ENCODE measurements at regions not wholly inside any gene's neighbourhood (a gene's known extent, or its start where the extent isn't known, plus 50 kb on each side); places are given as distances from the start of the nearest gene placed in this dataset.

DNA sequence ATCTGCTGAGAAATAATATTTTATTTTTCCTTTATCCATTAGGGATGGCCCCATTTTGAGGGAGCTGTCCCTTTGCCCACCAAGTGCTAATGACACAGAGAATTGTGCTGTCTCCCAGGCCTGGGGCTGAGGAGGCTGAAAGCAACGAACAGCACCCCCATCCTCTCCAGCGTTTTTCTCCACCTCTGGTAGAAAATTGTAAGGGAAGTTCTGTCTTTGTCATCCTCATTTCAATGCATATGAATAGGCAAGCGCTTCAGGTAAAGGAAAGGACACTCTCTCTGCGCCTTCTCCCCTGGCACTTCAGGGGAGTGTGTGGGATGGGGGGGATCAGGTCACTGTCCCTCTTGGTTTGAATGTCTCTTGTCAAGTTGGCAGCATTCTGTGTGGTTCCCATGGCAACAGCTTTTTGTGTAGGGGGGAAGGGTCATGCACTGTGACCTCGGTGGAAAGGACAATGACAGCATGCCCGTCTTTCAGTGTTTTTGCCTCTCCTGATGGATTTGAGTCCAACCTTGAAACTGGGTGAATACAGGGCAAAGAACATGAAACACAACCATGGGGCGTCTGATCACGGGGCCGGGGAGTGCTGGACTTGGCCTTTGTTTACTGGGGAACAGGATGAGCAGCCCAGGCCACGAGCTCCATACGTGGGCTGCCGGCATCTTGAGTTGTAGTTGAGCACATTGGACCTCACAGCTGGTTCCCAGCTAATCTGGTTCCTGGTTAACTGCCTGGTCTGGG is 230.2 kb downstream of the VRK1 start:
- Mint-ChIP-seq H3K36me3 (peaks cover 2% of the 10 kb centered on the region), H3K4me1 (peaks cover 30% of the 10 kb centered on the region), H3K9me3 (peaks cover 6% of the 10 kb centered on the region), H3K4me3 (no peak overlapping the region), H3K27ac (no peak overlapping the region), H3K27me3 (peaks cover 11% of the 10 kb centered on the region)
- DNase-seq (ENCODE audit: low spot score in 2 of 2) = no peak
- ATAC-seq (ENCODE audit: low read depth) = no peak

DNA sequence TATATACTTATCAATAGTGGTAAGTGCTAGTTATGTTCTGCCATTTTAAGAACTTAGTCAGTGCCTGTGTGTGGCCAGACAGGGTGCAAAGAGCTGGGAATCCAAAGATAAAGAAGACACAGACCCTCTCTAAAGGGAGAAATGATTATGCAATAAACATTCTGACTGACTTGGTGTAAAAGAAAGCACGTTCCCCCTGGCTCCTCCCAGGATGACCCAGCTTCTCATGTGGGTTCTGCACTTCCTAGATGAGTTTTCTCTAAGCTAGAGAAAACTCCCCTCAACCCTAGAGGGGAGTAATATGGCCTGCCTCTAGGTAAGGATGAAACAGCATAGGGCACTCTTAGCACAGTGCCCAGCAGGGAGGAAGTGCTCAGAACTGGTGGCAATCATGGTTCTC is 231.2 kb downstream of the VRK1 start:
- peaks cover 34% of the 10 kb centered on the region for H3K4me1 Mint-ChIP-seq
- DNase-seq (ENCODE audit: low spot score in 2 of 2) = no peak
- no peak for ATAC-seq (ENCODE audit: low read depth)
- peaks cover 15% of the 10 kb centered on the region for H3K27me3 Mint-ChIP-seq
- H3K27ac Mint-ChIP-seq = no peak overlapping the region
- H3K9me3 Mint-ChIP-seq = peaks cover 7% of the 10 kb centered on the region
- no peak overlapping the region for H3K4me3 Mint-ChIP-seq
- H3K36me3 Mint-ChIP-seq = peaks cover 2% of the 10 kb centered on the region

DNA sequence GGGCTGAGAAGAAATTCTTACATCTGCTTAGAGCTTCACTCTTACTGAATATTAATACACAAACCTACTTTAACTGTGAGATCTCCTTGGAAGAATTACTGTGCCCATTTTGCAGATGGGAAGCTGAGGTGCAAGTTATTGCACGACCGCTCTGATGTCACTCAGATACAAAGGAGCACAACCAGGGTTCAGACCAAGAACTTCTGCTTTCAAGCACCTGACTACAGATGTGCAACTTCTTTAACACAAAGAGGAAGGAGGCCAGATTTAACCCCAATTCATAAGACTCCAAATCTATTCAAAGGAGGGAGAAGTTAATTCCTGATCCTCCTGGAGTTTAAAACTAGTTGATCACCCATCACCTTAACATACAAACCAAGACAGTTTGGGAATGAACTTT is 232.6 kb downstream of the VRK1 start:
- peaks cover 12% of the 10 kb centered on the region for H3K27me3 Mint-ChIP-seq

DNA sequence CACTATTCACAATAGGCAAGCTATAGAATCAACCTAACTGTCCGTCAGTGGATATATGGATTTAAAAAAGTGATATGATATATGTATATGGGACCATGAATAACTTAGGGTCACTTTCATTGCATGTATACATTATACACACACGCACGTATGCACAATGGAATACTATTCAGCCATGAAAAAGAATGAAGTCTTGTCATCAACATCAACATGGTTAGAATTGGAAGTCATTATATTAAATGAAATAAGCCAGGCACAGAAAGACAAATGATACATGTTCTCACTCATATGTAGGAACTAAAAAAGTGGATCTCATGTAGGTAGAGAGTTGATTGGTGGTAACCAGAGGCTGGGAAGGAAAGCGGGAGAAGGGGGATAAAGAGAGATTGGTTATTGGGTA is 234.3 kb downstream of the VRK1 start:
- H3K4me1 Mint-ChIP-seq = peaks cover 24% of the 10 kb centered on the region
- DNase-seq (ENCODE audit: low spot score in 2 of 2) (no peak), ATAC-seq (ENCODE audit: low read depth) (no peak)
- H3K36me3 Mint-ChIP-seq = peaks cover 2% of the 10 kb centered on the region
- H3K9me3 Mint-ChIP-seq = peaks cover 7% of the 10 kb centered on the region
- H3K27ac Mint-ChIP-seq = no peak overlapping the region
- peaks cover 20% of the 10 kb centered on the region for H3K27me3 Mint-ChIP-seq
- H3K4me3 Mint-ChIP-seq = no peak overlapping the region

More for the DNA sequence above, 232.6 kb downstream of the VRK1 start:
- H3K4me1 Mint-ChIP-seq = peaks cover 32% of the 10 kb centered on the region
- no peak overlapping the region for H3K4me3 Mint-ChIP-seq
- H3K9me3 Mint-ChIP-seq = peaks cover 7% of the 10 kb centered on the region
- ATAC-seq (ENCODE audit: low read depth) (peak; percentile 59), DNase-seq (ENCODE audit: low spot score in 2 of 2) (no peak)
- H3K36me3 Mint-ChIP-seq = peaks cover 2% of the 10 kb centered on the region
- H3K27ac Mint-ChIP-seq = no peak overlapping the region

DNA sequence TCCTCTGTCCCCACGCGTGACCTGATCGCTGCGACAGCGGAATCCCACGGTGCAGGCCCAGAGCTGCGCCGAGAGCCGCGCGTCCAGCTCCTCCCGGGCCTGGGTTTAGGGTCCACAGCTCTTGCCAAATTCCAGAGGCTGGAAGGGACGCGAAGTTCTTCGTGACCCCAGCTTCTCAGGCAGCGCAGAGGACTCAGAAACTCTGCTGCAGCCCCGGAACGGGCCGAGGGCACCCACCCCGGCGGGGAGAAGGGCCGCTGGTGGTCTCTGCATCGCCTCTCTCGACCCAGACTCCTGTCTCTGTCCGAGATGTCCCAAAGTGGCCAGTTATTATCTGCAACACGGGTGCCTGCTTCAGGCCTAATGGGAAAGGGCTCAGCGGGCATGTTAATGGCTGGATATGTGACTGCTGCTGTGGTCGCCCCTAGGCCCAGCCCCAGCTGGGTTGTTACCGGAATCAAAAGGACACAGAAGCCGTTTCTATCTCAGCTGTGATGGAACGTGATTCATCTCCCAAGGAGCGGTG is 236.4 kb downstream of the VRK1 start:
- Mint-ChIP-seq H3K27ac (no peak overlapping the region), H3K36me3 (peaks cover 2% of the 10 kb centered on the region), H3K4me3 (peak overlapping the region; percentile 31), H3K9me3 (peaks cover 13% of the 10 kb centered on the region), H3K27me3 (peaks cover 22% of the 10 kb centered on the region), H3K4me1 (peaks cover 18% of the 10 kb centered on the region)
- ATAC-seq (ENCODE audit: low read depth) (no peak), DNase-seq (ENCODE audit: low spot score in 2 of 2) (no peak)

DNA sequence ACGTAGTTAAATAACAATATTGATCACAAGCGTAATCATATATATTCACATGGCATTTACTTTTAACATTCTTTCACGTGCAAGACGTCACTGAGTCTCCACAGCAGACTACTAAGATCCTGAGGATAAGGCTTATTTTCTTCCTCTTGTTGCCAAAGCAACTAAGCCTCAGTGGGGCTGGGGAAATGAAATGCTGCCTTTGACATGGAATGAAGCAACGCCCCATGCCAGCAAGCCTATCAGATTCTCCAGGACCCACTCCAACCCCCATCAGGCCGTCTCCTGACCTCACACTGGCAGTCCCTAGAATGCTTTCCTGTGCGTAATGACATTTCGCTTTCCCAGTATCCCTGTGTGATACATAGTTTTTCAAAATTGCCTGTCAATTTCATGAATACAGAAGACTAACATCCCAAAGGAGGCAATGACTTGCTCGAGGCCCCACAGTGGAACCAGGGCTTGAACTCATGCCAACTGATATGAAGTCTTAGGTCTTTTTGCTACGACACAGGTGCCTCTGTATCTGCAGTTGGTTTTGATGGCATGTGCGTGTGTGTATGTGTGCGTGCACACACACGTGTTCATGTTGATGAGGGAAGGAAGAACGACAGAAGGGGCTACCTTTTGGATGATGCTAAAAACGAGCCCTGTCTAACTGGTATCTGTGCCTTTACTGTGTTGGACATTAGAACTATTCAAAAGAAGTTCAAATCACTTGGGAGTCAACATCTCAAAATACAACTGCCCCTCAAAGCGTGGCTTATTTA is 239.1 kb downstream of the VRK1 start:
- Mint-ChIP-seq H3K27ac (no peak overlapping the region), H3K27me3 (peaks cover 19% of the 10 kb centered on the region), H3K9me3 (peaks cover 15% of the 10 kb centered on the region), H3K36me3 (no peaks in the 10 kb centered on the region), H3K4me3 (no peak overlapping the region), H3K4me1 (peaks cover 6% of the 10 kb centered on the region)
- DNase-seq (ENCODE audit: low spot score in 2 of 2) = no peak
- ATAC-seq (ENCODE audit: low read depth) = no peak

DNA sequence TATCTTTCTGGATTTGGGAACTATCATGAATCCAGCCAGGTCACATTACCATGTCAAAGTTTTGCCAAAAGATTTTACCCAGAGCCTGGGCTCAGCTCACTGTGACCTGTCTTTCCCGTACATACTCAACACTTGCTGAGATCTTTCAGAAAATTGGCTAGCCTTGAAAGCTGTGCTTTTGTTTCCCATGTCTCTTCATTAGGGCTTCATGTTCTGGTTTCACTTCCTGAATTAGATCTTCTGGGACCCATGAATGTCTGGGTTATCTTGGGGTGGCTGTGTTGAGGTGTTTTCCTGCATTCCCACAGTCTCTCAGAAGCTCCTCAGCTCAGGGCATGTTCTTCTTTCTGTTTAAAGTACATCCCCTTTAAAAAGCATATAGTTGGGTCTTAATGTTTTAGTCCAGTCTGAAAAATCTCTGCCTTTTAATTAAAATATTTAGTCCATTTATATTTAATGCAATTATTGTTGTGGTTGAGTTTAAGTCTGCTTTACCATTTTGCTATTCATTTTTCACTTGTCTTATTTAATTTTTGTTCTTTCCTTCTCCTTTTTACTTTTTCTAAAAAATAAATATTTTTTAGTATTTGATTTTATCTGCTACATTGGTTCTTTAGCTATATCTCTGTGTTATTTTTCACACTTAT is 242.7 kb downstream of the VRK1 start:
- no peak overlapping the region for H3K4me3 Mint-ChIP-seq
- peaks cover 13% of the 10 kb centered on the region for H3K9me3 Mint-ChIP-seq
- H3K27ac Mint-ChIP-seq = no peak overlapping the region
- H3K27me3 Mint-ChIP-seq = peaks cover 11% of the 10 kb centered on the region
- DNase-seq (ENCODE audit: low spot score in 2 of 2) = no peak
- no peak for ATAC-seq (ENCODE audit: low read depth)
- H3K36me3 Mint-ChIP-seq = peaks cover 1% of the 10 kb centered on the region
- no peaks in the 10 kb centered on the region for H3K4me1 Mint-ChIP-seq

DNA sequence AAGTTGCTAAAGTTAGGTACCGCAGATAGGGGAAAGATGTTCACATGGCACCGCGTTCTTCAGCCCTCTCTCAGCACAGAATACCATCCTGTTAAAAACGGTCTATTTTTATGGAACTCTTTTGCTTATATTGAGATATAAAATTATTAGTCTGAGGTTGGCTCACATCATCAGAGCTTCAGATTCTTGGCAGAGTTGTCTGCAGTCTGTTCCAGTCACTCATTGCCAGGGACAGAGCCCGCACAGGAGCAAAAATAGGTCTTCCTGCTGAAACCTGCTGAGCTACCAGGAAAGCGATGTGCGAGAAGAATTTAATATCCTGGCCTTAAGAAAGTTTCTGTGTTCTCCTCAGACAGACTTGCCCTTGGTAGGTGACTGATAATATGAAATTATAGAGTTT is 249.8 kb downstream of the VRK1 start:
- Mint-ChIP-seq H3K9me3 (no peaks in the 10 kb centered on the region), H3K27ac (no peak overlapping the region), H3K27me3 (peaks cover 6% of the 10 kb centered on the region), H3K4me1 (peaks cover 1% of the 10 kb centered on the region), H3K4me3 (no peak overlapping the region), H3K36me3 (no peaks in the 10 kb centered on the region)
- DNase-seq (ENCODE audit: low spot score in 2 of 2) = no peak
- no peak for ATAC-seq (ENCODE audit: low read depth)

DNA sequence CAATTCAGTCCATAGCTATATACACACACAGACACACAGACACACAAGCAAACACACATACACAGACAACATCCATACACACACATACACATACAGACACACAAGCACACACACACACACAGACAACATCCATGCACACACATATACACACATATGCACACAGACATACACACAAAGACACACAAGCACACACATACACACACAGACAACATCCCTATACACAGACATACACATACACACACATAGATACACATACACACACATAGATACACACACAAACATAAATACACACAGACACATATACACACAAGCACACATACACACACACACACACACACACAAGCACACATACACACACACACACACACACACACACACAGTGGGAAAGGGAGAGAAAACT is 254.8 kb downstream of the VRK1 start:
- ATAC-seq (ENCODE audit: low read depth) = no peak
- Mint-ChIP-seq H3K27me3 (peaks cover 1% of the 10 kb centered on the region), H3K27ac (no peak overlapping the region)

DNA sequence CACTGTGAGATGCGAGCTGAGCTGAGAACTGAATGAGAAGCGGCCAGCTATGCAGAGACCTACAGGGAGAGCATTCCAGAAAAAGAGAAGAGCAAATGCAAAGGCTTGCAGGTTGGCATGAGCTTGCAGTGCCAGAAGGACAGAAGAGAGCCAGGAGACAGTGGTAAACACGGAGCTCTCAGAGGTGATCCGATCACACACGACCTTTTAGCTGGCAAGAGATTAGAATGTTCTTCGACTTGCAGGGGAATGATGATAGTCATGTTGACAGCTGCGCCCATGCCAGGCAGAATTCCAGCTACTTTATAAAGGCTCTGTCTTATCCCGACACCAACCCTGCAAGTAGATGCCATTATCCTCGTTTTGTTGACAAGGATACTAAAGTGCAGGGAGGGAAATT is 256.8 kb downstream of the VRK1 start:
- ATAC-seq (ENCODE audit: low read depth) = no peak
- Mint-ChIP-seq H3K27me3 (peaks cover 3% of the 10 kb centered on the region), H3K4me3 (no peak overlapping the region)

More for the DNA sequence above, 254.8 kb downstream of the VRK1 start:
- peaks cover 2% of the 10 kb centered on the region for H3K9me3 Mint-ChIP-seq
- no peak overlapping the region for H3K4me3 Mint-ChIP-seq
- DNase-seq (ENCODE audit: low spot score in 2 of 2) = no peak
- peaks cover 2% of the 10 kb centered on the region for H3K4me1 Mint-ChIP-seq
- no peaks in the 10 kb centered on the region for H3K36me3 Mint-ChIP-seq

DNA sequence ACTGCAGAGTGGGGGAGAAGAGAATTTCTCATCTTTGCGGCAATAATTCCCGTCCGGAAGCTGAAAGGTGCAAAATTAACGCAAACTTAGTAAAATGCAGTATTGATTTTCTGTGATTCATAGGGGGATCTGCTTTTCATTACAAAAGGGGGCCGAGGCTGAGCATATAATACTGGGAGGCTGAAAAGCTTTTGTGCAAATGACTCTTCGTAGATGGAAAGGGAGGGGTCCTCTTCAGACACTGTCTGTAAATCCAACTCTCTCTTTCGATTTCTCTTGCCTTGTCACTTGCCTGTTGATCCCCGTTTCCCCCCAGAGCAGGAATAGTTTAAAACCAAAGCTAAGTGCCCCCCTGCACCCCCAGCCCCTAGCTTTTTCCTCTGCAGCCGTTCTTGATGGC is 258.2 kb downstream of the VRK1 start:
- DNase-seq (ENCODE audit: low spot score in 2 of 2) = no peak

More for the DNA sequence above, 256.8 kb downstream of the VRK1 start:
- Mint-ChIP-seq H3K27ac (no peak overlapping the region), H3K9me3 (peaks cover 2% of the 10 kb centered on the region), H3K4me1 (peaks cover 2% of the 10 kb centered on the region), H3K36me3 (no peaks in the 10 kb centered on the region)
- DNase-seq (ENCODE audit: low spot score in 2 of 2) = no peak

DNA sequence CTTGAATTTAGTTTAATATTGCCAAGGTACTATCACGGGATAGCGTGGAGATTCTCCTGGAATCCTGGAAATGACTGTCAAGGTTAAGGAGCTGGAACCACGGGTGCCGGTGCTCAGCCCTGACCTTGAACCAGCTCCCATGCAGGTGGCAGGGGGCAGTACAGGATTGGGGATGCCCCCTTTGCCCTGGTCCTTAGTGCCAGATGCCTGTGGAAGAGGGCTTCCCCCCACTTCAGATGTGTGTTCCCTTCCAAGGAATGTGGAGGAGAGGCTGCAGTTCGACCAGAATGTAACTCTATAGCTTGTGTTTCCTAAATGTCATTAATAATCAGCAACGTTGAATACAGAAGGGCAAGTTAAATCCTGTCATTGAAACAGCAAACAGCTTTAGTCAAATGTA is 258.9 kb downstream of the VRK1 start:
- Mint-ChIP-seq H3K4me3 (no peak overlapping the region), H3K27ac (no peak overlapping the region), H3K4me1 (peaks cover 2% of the 10 kb centered on the region), H3K9me3 (peaks cover 2% of the 10 kb centered on the region), H3K36me3 (no peaks in the 10 kb centered on the region), H3K27me3 (peaks cover 3% of the 10 kb centered on the region)
- DNase-seq (ENCODE audit: low spot score in 2 of 2) (no peak), ATAC-seq (ENCODE audit: low read depth) (no peak)

More for the DNA sequence above, 258.2 kb downstream of the VRK1 start:
- Mint-ChIP-seq H3K9me3 (peaks cover 2% of the 10 kb centered on the region), H3K27me3 (peaks cover 3% of the 10 kb centered on the region), H3K36me3 (no peaks in the 10 kb centered on the region), H3K4me1 (peaks cover 2% of the 10 kb centered on the region), H3K27ac (no peak overlapping the region), H3K4me3 (no peak overlapping the region)
- no peak for ATAC-seq (ENCODE audit: low read depth)

DNA sequence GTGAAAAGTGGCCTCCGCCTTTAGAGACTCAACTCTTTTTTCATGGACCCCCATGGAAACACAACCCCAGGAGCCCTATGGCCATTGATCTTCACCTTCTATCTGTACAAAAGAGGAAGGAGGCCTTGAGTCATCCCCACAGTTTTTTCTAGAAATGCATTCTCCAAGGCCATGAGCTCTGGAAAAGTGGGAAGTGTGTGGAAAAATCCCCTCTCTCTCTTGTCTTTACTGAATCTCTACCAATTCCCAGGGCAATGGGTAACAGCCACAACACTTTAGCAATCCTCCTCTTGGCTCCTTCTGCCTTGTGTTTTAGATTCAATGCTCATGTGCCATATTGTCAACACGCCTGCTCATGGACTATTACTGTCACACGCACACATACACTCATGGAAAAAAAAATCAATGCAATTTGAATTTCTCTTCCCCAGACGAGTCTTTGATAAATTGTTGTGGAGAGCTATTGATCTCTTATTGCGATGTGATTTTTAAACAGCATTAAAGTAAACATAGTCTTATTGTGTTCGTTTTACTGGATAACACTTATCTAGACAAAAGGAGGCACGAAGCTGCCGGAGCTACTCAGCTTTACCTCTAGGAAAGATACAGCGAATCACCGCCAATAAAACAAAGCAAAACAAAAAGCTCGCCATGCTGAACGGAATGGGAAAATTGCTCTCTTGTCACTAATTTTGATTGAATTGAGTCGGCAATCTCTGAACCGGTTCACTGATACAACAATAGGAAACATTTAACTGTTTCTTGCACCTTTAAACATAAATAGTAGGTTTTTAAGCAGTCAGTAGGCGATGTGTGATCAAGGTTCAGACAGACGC is 260.3 kb downstream of the VRK1 start:
- no peaks in the 10 kb centered on the region for H3K4me1 Mint-ChIP-seq
- H3K4me3 Mint-ChIP-seq = no peak overlapping the region
- DNase-seq (ENCODE audit: low spot score in 2 of 2) (no peak), ATAC-seq (ENCODE audit: low read depth) (no peak)
- peaks cover 2% of the 10 kb centered on the region for H3K27me3 Mint-ChIP-seq
- no peaks in the 10 kb centered on the region for H3K36me3 Mint-ChIP-seq
- peaks cover 2% of the 10 kb centered on the region for H3K9me3 Mint-ChIP-seq
- no peak overlapping the region for H3K27ac Mint-ChIP-seq
